Cardiac muscle cell (in vitro differentiated cells and primary cell): ENCODE measurements at regions not wholly inside any gene's neighbourhood (a gene's known extent, or its start where the extent isn't known, plus 50 kb on each side); places are given as distances from the start of the nearest gene placed in this dataset.

ENCODE experiments used
- DNase-seq, 2 donors: peaks; one replicate each; pipeline versions ENCODE4 v3.0.0 to v3.0.0-alpha.2; 2010 to 2017; ENCODE audit warnings: low read depth in 1 of 2, low spot score in 1 of 2
- H3K27ac ChIP-seq: fragments of 200-600 bp; sonication (generic); 2 replicates; pipeline ENCODE4 v1.5.1; 2016
- H3K27me3 ChIP-seq: fragments of 200-600 bp; sonication (generic); 2 replicates; pipeline ENCODE4 v1.6.0; 2016; ENCODE audit warnings: control low read depth
- H3K36me3 ChIP-seq: fragments of 200-600 bp; sonication (generic); 2 replicates; pipeline ENCODE4 v1.5.1; 2016; ENCODE audit warnings: control low read depth
- H3K4me1 ChIP-seq: fragments of 200-600 bp; sonication (generic); 2 replicates; pipeline ENCODE4 v1.8.1; 2017; ENCODE audit warnings: low read depth, mild to moderate bottlenecking, mixed run types
- H3K4me3 ChIP-seq: fragments of 200-600 bp; sonication (generic); 2 replicates; pipeline ENCODE4 v1.5.1; 2016; ENCODE audit warnings: mild to moderate bottlenecking
- H3K9me3 ChIP-seq: fragments of 200-600 bp; sonication (generic); 2 replicates; pipeline ENCODE4 v1.5.1; 2017; ENCODE audit warnings: low read depth, mild to moderate bottlenecking, control low read depth
- TF ChIP-seq, protein P1 (sequence below): IDR thresholded peaks from 2 replicates; pipeline ENCODE4 v1.5.1; 2012; ENCODE audit warnings: low read depth, mild to moderate bottlenecking, low read length

DNA sequence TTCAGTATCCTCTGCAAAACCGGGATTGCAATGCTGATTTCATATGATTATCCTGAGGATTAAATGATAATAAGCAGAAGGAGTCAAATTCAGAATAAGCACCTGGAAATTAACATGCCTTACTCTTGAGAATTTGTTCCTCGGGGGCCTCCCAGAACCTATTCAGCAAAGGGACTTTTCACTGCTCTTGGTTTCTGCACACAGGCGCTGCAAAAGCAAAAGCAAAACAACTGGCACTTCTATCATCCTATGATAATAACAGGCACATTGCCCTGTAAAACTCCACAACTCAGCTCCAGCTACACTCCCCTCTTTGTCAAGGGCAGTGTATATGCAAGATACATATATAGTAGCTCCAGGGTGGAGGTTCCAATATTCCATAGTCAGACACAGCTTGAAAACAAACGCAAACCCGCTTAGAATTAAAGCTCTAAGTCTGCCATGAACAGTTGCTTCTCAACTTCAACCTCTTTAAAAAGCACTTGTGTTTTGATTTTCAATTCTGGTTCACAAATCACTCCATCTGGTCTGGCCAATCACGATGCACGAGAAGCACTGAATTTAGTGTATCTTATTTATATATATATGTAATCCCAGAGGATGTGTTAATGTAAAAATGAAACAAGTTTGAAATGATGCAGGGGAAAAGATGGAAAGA, 119.9 kb upstream of the PTER start:
- no peaks in the 10 kb centered on the region for H3K36me3 ChIP-seq
- no peak overlapping the region for H3K27ac ChIP-seq
- H3K4me3 ChIP-seq: no peak overlapping the region
- DNase-seq: no peak
- no peaks in the 10 kb centered on the region for H3K4me1 ChIP-seq
- no peaks in the 10 kb centered on the region for H3K27me3 ChIP-seq
- TF ChIP-seq, protein P1, sequence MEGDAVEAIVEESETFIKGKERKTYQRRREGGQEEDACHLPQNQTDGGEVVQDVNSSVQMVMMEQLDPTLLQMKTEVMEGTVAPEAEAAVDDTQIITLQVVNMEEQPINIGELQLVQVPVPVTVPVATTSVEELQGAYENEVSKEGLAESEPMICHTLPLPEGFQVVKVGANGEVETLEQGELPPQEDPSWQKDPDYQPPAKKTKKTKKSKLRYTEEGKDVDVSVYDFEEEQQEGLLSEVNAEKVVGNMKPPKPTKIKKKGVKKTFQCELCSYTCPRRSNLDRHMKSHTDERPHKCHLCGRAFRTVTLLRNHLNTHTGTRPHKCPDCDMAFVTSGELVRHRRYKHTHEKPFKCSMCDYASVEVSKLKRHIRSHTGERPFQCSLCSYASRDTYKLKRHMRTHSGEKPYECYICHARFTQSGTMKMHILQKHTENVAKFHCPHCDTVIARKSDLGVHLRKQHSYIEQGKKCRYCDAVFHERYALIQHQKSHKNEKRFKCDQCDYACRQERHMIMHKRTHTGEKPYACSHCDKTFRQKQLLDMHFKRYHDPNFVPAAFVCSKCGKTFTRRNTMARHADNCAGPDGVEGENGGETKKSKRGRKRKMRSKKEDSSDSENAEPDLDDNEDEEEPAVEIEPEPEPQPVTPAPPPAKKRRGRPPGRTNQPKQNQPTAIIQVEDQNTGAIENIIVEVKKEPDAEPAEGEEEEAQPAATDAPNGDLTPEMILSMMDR: no peak
- no peaks in the 10 kb centered on the region for H3K9me3 ChIP-seq

DNA sequence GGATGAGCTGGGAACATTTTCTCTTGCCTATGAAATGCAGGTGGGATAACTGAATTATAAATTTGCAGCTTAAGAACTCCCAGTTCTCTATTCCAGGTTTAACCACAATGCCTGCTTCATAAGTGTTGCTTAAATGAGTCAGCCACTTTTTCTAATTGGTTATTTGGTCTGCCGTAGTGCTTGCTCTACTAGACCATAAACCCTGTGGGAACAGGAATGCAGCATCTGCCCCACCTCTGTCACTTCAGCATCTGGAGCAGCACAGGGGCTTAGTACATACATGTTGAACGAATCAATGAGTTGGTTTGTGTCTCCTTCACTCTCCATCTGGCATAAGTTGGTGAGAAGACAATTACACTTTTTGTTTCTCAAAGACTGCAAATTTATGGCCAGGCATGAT, 95.2 kb upstream of the PTER start:
- Histone ChIP-seq H3K4me3 (no peak overlapping the region), H3K36me3 (no peaks in the 10 kb centered on the region), H3K9me3 (no peaks in the 10 kb centered on the region), H3K27me3 (no peaks in the 10 kb centered on the region), H3K27ac (no peak overlapping the region), H3K4me1 (no peaks in the 10 kb centered on the region)
- no peak for DNase-seq
- TF ChIP-seq, protein P1: no peak

DNA sequence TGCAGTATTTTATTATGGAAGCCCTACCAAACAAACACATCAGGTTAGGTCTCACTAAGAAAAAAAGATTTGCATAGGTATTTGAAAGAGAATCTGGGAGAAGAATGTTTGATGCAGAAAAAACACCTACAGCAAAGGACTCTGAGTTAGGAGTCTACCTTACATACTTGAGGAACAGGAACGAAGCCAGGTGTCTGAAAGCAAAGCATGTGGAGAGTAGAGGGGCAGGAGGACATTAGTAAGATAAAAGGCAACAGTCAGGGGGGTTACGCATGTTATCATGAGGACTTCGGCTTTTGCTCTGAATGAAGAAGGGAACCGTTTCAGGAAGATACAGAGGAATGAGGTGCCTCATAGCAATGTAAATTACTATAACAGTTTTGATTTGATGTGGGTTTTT, 87.9 kb upstream of the PTER start:
- Histone ChIP-seq H3K36me3 (no peaks in the 10 kb centered on the region), H3K27ac (no peak overlapping the region), H3K27me3 (no peaks in the 10 kb centered on the region), H3K9me3 (no peaks in the 10 kb centered on the region), H3K4me1 (no peaks in the 10 kb centered on the region), H3K4me3 (no peak overlapping the region)
- DNase-seq: no peak
- TF ChIP-seq, protein P1: no peak

DNA sequence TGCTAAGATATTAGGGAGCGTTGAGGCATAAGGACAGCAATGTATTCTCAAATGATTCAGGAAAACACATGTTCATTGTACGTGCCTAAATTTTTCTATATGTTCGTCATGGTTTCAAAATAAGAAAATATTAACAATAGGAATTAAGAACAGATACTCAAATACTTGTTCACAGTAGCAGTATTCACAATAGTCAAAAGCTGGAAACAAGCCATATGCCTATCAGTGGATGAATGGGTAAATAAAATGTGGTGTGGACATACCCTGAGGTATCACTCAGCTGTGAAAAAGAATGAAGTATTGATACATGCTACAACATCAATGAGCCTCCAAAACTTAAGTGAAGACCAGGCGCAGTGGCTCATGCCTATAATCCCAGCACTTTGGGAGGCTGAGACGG, 84.7 kb upstream of the PTER start:
- no peak overlapping the region for H3K27ac ChIP-seq
- DNase-seq: no peak
- H3K9me3 ChIP-seq: no peaks in the 10 kb centered on the region
- H3K4me1 ChIP-seq: no peaks in the 10 kb centered on the region
- H3K27me3 ChIP-seq: no peaks in the 10 kb centered on the region
- H3K36me3 ChIP-seq: no peaks in the 10 kb centered on the region
- no peak overlapping the region for H3K4me3 ChIP-seq
- TF ChIP-seq, protein P1: no peak

DNA sequence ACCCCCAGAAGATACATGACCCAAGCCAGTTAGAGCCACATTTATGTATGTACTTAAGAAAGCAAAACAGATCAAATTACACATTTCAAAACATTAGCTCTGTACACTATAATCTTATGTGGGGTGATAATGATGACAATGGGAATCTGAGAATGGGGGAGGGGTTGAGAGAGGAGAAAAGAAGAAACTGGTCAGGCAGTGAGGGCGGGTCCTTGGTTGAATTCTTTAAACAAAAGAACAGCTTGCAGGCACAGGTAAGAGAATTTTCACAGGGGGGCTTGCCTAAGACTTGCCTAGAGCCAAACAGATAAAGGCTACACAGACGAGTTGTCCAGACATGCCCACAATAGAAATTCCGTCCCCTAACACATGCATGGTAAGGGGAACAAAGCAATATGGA, 76.8 kb upstream of the PTER start:
- no peak overlapping the region for H3K27ac ChIP-seq
- no peaks in the 10 kb centered on the region for H3K9me3 ChIP-seq
- no peaks in the 10 kb centered on the region for H3K27me3 ChIP-seq
- no peaks in the 10 kb centered on the region for H3K4me1 ChIP-seq
- no peaks in the 10 kb centered on the region for H3K36me3 ChIP-seq
- no peak overlapping the region for H3K4me3 ChIP-seq
- no peak for DNase-seq
- TF ChIP-seq, protein P1: no peak

DNA sequence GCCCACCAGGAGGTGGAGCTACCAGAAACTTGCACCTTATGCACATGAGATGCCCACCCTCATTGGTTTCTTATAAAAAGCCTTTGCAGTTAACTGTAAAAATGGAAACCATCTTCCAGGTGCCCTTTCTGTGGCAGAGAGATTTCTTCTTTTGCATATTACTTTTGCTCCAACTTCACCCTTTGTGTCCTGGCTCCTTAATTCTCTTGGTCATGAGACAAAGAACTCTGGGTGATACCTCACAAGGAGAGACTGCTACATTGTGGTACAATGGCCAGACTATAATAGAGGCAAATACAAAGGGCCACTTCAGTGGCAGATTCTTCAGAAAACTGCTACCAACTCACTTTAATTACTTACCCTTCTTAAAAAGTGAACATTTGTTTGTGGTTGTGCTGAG, 76.4 kb upstream of the PTER start:
- no peaks in the 10 kb centered on the region for H3K4me1 ChIP-seq
- H3K9me3 ChIP-seq: no peaks in the 10 kb centered on the region
- no peaks in the 10 kb centered on the region for H3K36me3 ChIP-seq
- TF ChIP-seq, protein P1: no peak
- no peak overlapping the region for H3K27ac ChIP-seq
- H3K27me3 ChIP-seq: no peaks in the 10 kb centered on the region
- H3K4me3 ChIP-seq: no peak overlapping the region
- DNase-seq: no peak
